Naive thymus-derived CD8-positive, alpha-beta T cell (primary cell): ENCODE measurements at regions not wholly inside any gene's neighbourhood (a gene's known extent, or its start where the extent isn't known, plus 50 kb on each side); places are given as distances from the start of the nearest gene placed in this dataset.

ENCODE experiments used
- ATAC-seq, 2 donors: fragments of 150-1000 bp; cut with Tn5 transposase in 1 of 2; sonication (Bioruptor Pico), chemical (Tn5 transposase) in 1 of 2; 1 replicate in 1 of 2; 2 replicates in 1 of 2; pipeline ENCODE4 v1.10.0; 2021; ENCODE audit warnings: mild to moderate bottlenecking in 2 of 2, moderate library complexity in 2 of 2
- POLR2A ChIA-PET: fragments of 350-600 bp; sonication (Branson Sonifier 250); formaldehyde crosslinking; loops from one replicate; lab custom pipeline; 2021; ENCODE audit warnings: antibody characterized with exemption; lab: Charles Lee
- DNase-seq, 10 donors: peaks; one replicate each; pipeline versions ENCODE4 v3.0.0 to v3.0.0-alpha.2; 2020 to 2022
- H3K27ac Mint-ChIP-seq, 10 donors: one replicate each; pipeline ENCODE4 v1.8.0; 2020 to 2022; ENCODE audit warnings: mild to moderate bottlenecking in 10 of 10, mixed read lengths in 10 of 10, moderate library complexity in 4 of 10, inconsistent platforms in 1 of 10
- H3K27me3 Mint-ChIP-seq, 5 donors: one replicate each; pipeline ENCODE4 v1.8.0; 2021 to 2022; ENCODE audit warnings: mixed read lengths in 5 of 5
- H3K36me3 Mint-ChIP-seq, 3 donors: one replicate each; pipeline ENCODE4 v1.8.0; 2020 to 2022; ENCODE audit warnings: mixed read lengths in 3 of 3, mild to moderate bottlenecking in 2 of 3, inconsistent platforms in 1 of 3
- H3K4me1 Mint-ChIP-seq, 4 donors: one replicate each; pipeline ENCODE4 v1.8.0; 2021 to 2022; ENCODE audit warnings: mixed read lengths in 4 of 4
- H3K4me3 Mint-ChIP-seq, 10 donors: one replicate each; pipeline ENCODE4 v1.8.0; 2020 to 2022; ENCODE audit warnings: mild to moderate bottlenecking in 10 of 10, mixed read lengths in 10 of 10, moderate library complexity in 6 of 10, inconsistent platforms in 1 of 10
- H3K9me3 Mint-ChIP-seq, 9 donors: one replicate each; pipeline ENCODE4 v1.8.0; 2020 to 2022; ENCODE audit warnings: mixed read lengths in 9 of 9, mild to moderate bottlenecking in 3 of 9, inconsistent platforms in 1 of 9, moderate library complexity in 1 of 9

- Mint-ChIP-seq H3K9me3 (peaks cover 10 to 44% (median 26%) of the 10 kb centered on the region in 9 donors), H3K27me3 (peaks cover 0 to 7% (median 0%) of the 10 kb centered on the region in 5 donors), H3K27ac (no peak overlapping the region), H3K4me1 (no peaks in the 10 kb centered on the region), H3K36me3 (peaks cover 0 to 21% (median 0%) of the 10 kb centered on the region in 3 donors), H3K4me3 (no peak overlapping the region)
- ATAC-seq (no peak), DNase-seq (no peak)
- POLR2A ChIA-PET, result no interaction called here
Measured at GRCh38 chr7:68936471-68937035, 661.7 kb upstream of the AUTS2 start.

DNA sequence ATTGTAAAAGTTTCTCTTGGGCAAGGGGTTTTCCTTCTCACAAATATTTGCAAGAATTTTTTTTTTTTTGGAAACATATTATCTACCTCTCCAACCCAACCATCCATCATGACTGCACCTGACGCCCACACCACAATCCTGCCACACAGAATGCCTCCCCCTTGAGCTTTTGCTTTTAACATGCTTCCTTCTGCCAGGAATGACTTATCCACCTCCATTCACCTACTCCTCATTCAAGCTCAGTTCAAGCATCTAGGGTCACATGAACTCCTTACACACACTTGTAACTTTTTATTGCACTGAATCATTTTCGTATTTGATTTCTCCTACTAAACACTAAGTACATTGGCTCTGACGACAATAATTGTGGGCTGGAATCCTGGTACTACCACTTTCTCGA lies 660.1 kb upstream of the AUTS2 start:
- H3K27ac Mint-ChIP-seq, result no peak overlapping the region
- H3K4me1 Mint-ChIP-seq, result no peaks in the 10 kb centered on the region
- H3K4me3 Mint-ChIP-seq, result no peak overlapping the region
- H3K36me3 Mint-ChIP-seq, result peaks cover 0 to 18% (median 0%) of the 10 kb centered on the region in 3 donors
- ATAC-seq (no peak), DNase-seq (no peak)
- H3K9me3 Mint-ChIP-seq, result peaks cover 10 to 47% (median 22%) of the 10 kb centered on the region in 9 donors
- POLR2A ChIA-PET, result no interaction called here
- peaks cover 0 to 8% (median 0%) of the 10 kb centered on the region in 5 donors for H3K27me3 Mint-ChIP-seq

DNA sequence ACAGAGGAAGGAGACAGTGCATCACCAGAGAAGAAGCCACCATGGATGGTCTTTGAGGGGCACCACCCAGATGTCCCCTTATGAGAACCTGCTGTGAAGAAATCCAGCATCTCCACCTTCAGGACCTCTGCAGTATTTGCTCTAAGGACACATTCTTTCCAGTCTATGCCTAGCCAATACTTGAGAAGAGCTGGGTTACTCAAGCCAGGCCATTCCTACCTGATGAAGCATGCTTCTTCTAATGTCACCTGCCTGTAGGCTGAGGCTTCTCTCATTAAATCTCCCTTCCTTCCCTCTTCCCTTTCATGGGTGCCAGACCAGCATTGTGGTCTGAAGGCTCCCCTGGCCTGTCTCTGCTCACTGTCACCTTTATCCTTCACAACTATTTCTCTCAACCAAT lies 654.5 kb upstream of the AUTS2 start:
- Mint-ChIP-seq H3K9me3 (peaks cover 6 to 37% (median 24%) of the 10 kb centered on the region in 9 donors), H3K36me3 (peaks cover 0 to 8% (median 0%) of the 10 kb centered on the region in 3 donors), H3K27me3 (peaks cover 0 to 4% (median 0%) of the 10 kb centered on the region in 5 donors), H3K27ac (peak overlapping the region in 1 of 10 donors; percentile 17), H3K4me3 (no peak overlapping the region), H3K4me1 (no peaks in the 10 kb centered on the region)
- no peak for ATAC-seq
- DNase-seq, result no peak
- POLR2A ChIA-PET, result no interaction called here

- H3K36me3 Mint-ChIP-seq, result peaks cover 0 to 5% (median 4%) of the 10 kb centered on the region in 3 donors
Measured at GRCh38 chr7:68955656-68956055, 642.6 kb upstream of the AUTS2 start.

GRCh38 chr7:68958571-68958970 lies 639.7 kb upstream of the AUTS2 start:
- Mint-ChIP-seq H3K4me3 (no peak overlapping the region), H3K36me3 (peaks cover 0 to 11% (median 5%) of the 10 kb centered on the region in 3 donors), H3K9me3 (peaks cover 0 to 29% (median 10%) of the 10 kb centered on the region in 9 donors), H3K27me3 (peaks cover 0 to 9% (median 3%) of the 10 kb centered on the region in 5 donors), H3K4me1 (no peaks in the 10 kb centered on the region), H3K27ac (no peak overlapping the region)
- ATAC-seq (no peak), DNase-seq (no peak)
- POLR2A ChIA-PET, result no interaction called here

More at GRCh38 chr7:68955656-68956055, 642.6 kb upstream of the AUTS2 start:
- Mint-ChIP-seq H3K9me3 (peaks cover 0 to 30% (median 12%) of the 10 kb centered on the region in 9 donors), H3K4me1 (no peaks in the 10 kb centered on the region), H3K4me3 (no peak overlapping the region), H3K27ac (no peak overlapping the region), H3K27me3 (peaks cover 0 to 10% (median 3%) of the 10 kb centered on the region in 5 donors)
- POLR2A ChIA-PET, result no interaction called here
- no peak for ATAC-seq
- DNase-seq, result no peak

DNA sequence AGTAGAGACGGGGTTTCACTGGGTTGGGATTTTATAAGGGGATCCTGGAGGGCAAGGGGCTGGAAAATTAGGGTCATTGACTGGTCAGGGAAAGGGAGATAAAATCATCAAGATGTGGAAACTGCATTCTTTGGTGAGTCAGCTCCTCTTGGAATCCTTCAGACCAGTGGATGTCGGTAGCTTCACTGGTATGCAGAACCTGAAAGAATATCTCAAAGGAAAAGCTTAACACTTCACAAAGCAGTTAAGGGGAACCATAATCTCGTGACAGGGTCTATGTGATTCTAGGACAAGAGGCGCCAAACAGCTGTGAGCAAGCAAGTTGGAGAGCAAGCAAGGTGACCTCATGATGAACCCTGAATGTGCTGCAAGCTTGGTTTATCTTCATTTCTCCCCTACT lies 634.7 kb upstream of the AUTS2 start:
- Mint-ChIP-seq H3K4me3 (no peak overlapping the region), H3K9me3 (peaks cover 0 to 16% (median 6%) of the 10 kb centered on the region in 9 donors), H3K27me3 (no peaks in the 10 kb centered on the region), H3K27ac (no peak overlapping the region), H3K36me3 (peaks cover 0 to 6% (median 0%) of the 10 kb centered on the region in 3 donors), H3K4me1 (no peaks in the 10 kb centered on the region)
- DNase-seq (no peak), ATAC-seq (no peak)
- POLR2A ChIA-PET, result no interaction called here

DNA sequence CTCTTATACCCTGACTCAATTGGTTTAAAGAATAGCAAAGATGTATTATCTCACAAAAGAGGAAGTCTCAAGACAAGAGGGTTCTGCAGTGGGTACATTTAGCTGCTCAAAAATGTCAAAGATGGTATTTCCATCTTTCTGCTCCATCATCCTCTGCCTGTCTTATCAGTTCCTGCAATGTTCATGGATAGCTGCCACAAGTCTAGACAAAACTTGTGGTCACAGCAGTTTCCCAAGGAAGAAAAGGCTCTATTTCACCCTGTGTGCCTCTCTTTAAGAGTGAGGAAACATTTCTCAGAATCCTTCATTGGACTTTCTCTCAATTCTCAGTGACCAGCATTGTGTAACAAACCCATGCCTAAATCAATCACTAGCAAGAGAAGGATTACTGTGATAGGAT lies 634.2 kb upstream of the AUTS2 start:
- Mint-ChIP-seq H3K36me3 (peaks cover 0 to 6% (median 0%) of the 10 kb centered on the region in 3 donors), H3K27me3 (no peaks in the 10 kb centered on the region), H3K27ac (no peak overlapping the region), H3K4me3 (no peak overlapping the region), H3K4me1 (no peaks in the 10 kb centered on the region), H3K9me3 (peaks cover 0 to 15% (median 5%) of the 10 kb centered on the region in 9 donors)
- POLR2A ChIA-PET, result no interaction called here
- no peak for DNase-seq
- ATAC-seq, result no peak

GRCh38 chr7:68965351-68965750 lies 632.9 kb upstream of the AUTS2 start:
- Mint-ChIP-seq H3K27me3 (no peaks in the 10 kb centered on the region), H3K4me3 (no peak overlapping the region), H3K27ac (no peak overlapping the region), H3K4me1 (no peaks in the 10 kb centered on the region), H3K36me3 (peaks cover 0 to 6% (median 0%) of the 10 kb centered on the region in 3 donors), H3K9me3 (peaks cover 0 to 15% (median 4%) of the 10 kb centered on the region in 9 donors)
- ATAC-seq, result no peak
- POLR2A ChIA-PET, result no interaction called here
- no peak for DNase-seq

DNA sequence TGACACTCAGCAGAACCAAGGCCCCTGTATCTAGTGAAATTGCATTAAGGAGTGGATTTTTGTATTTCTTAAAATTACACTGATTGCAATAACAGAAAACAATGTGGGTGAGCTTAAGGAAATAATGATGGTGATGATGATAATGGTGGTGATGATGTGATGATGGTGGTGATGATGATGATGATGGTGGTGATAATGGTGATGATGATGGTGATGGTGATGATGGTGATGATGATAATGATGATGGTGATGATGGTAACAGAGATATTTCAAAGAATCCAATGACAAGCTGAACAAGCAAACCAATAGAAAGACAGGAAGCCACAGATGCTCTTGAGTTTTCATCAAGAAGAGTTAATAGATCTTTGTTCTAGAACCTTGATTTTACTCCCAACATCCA lies 630.7 kb upstream of the AUTS2 start:
- Mint-ChIP-seq H3K4me1 (no peaks in the 10 kb centered on the region), H3K27ac (no peak overlapping the region), H3K36me3 (peaks cover 0 to 5% (median 0%) of the 10 kb centered on the region in 3 donors), H3K9me3 (peaks cover 0 to 19% (median 5%) of the 10 kb centered on the region in 9 donors), H3K4me3 (no peak overlapping the region), H3K27me3 (no peaks in the 10 kb centered on the region)
- ATAC-seq (no peak), DNase-seq (no peak)
- POLR2A ChIA-PET, result no interaction called here

- POLR2A ChIA-PET, result no interaction called here
Measured at GRCh38 chr7:68969571-68969970, 628.7 kb upstream of the AUTS2 start.

GRCh38 chr7:68971634-68972340 lies 626.5 kb upstream of the AUTS2 start:
- H3K4me1 Mint-ChIP-seq, result no peaks in the 10 kb centered on the region

More at GRCh38 chr7:68969571-68969970, 628.7 kb upstream of the AUTS2 start:
- no peak overlapping the region for H3K4me3 Mint-ChIP-seq
- no peaks in the 10 kb centered on the region for H3K36me3 Mint-ChIP-seq
- no peaks in the 10 kb centered on the region for H3K4me1 Mint-ChIP-seq
- no peak for ATAC-seq
- H3K27me3 Mint-ChIP-seq, result no peaks in the 10 kb centered on the region
- no peak overlapping the region for H3K27ac Mint-ChIP-seq
- peaks cover 0 to 20% (median 9%) of the 10 kb centered on the region in 9 donors for H3K9me3 Mint-ChIP-seq
- no peak for DNase-seq

GRCh38 chr7:68977385-68978055 lies 620.8 kb upstream of the AUTS2 start:
- Mint-ChIP-seq H3K4me1 (no peaks in the 10 kb centered on the region), H3K27me3 (no peaks in the 10 kb centered on the region), H3K27ac (no peak overlapping the region), H3K36me3 (peaks cover 0 to 4% (median 0%) of the 10 kb centered on the region in 3 donors), H3K4me3 (no peak overlapping the region), H3K9me3 (peaks cover 0 to 25% (median 13%) of the 10 kb centered on the region in 9 donors)
- ATAC-seq (no peak), DNase-seq (no peak)
- POLR2A ChIA-PET, result no interaction called here

More at GRCh38 chr7:68971634-68972340, 626.5 kb upstream of the AUTS2 start:
- POLR2A ChIA-PET, result no interaction called here
- Mint-ChIP-seq H3K27me3 (no peaks in the 10 kb centered on the region), H3K36me3 (no peaks in the 10 kb centered on the region), H3K9me3 (peaks cover 0 to 24% (median 10%) of the 10 kb centered on the region in 9 donors), H3K27ac (no peak overlapping the region), H3K4me3 (no peak overlapping the region)
- DNase-seq, result no peak
- no peak for ATAC-seq

- H3K36me3 Mint-ChIP-seq, result peaks cover 0 to 4% (median 0%) of the 10 kb centered on the region in 3 donors
- POLR2A ChIA-PET, result no interaction called here
- H3K9me3 Mint-ChIP-seq, result peaks cover 0 to 24% (median 13%) of the 10 kb centered on the region in 9 donors
- no peaks in the 10 kb centered on the region for H3K27me3 Mint-ChIP-seq
- DNase-seq, result no peak
- no peak for ATAC-seq
- no peaks in the 10 kb centered on the region for H3K4me1 Mint-ChIP-seq
- no peak overlapping the region for H3K4me3 Mint-ChIP-seq
- H3K27ac Mint-ChIP-seq, result no peak overlapping the region
Measured at GRCh38 chr7:68978710-68979109, 619.6 kb upstream of the AUTS2 start.
